Peyer's patch (tissue), 4 donors: ENCODE measurements at regions not wholly inside any gene's neighbourhood (a gene's known extent, or its start where the extent isn't known, plus 50 kb on each side); places are given as distances from the start of the nearest gene placed in this dataset.

ENCODE experiments used
- CTCF ChIP-seq, 6 experiments: fragments of 450-650 bp in 4 of 6; fragments of 200-600 bp in 2 of 6; sonication (generic) in 1 of 6; IDR thresholded peaks; one replicate each; pipeline ENCODE4 v1.5.1; 2017 to 2019; ENCODE audit warnings: antibody characterized with exemption in 6 of 6, mild to moderate bottlenecking in 3 of 6, moderate library complexity in 1 of 6
- POLR2A ChIP-seq, 2 donors: fragments of 450-650 bp; IDR thresholded peaks; one replicate each; pipeline ENCODE4 v1.5.1; 2017; ENCODE audit warnings: antibody characterized with exemption in 2 of 2, mild to moderate bottlenecking in 2 of 2, moderate library complexity in 2 of 2

- TF ChIP-seq CTCF (IDR thresholded peaks at IDR 0.05) (no peak), POLR2A (IDR thresholded peaks at IDR 0.05) (no peak)
Observed at GRCh38 chr20:40393197-40394079, 295.6 kb downstream of the MAFB start.
